Muscle of leg (tissue), 3 donors: ENCODE measurements at regions not wholly inside any gene's neighbourhood (a gene's known extent, or its start where the extent isn't known, plus 50 kb on each side); places are given as distances from the start of the nearest gene placed in this dataset.

Experiments
- DNase-seq: peaks from one replicate; pipeline ENCODE4 v3.0.0; 2013
- H3K27ac ChIP-seq: one replicate; pipeline ENCODE4 v1.5.1; 2013; ENCODE audit warnings: mild to moderate bottlenecking, low read length, control low read depth
- H3K27me3 ChIP-seq: one replicate; pipeline ENCODE4 v1.6.1; 2013; ENCODE audit warnings: low read length; ENCODE audit not compliant: control insufficient read depth, insufficient read depth
- H3K36me3 ChIP-seq: one replicate; pipeline ENCODE4 v1.6.1; 2013; ENCODE audit warnings: low read length; ENCODE audit not compliant: control insufficient read depth, insufficient read depth
- H3K4me1 ChIP-seq: one replicate; pipeline ENCODE4 v1.6.1; 2013; ENCODE audit warnings: low read length; ENCODE audit not compliant: control insufficient read depth, insufficient read depth
- H3K4me3 ChIP-seq: one replicate; pipeline ENCODE4 v1.5.1; 2013; ENCODE audit warnings: low read length, control low read depth
- H3K9me3 ChIP-seq: replicated peaks from 2 replicates; pipeline ENCODE4 v1.6.1; 2013; ENCODE audit warnings: low read depth, low read length; ENCODE audit not compliant: control insufficient read depth
- WGBS: methylation state at CpG from one replicate; pipeline ENCODE4 v1.1.5; 2013; ENCODE audit warnings: missing lambda C conversion rate; ENCODE audit not compliant: insufficient coverage; 5-methylcytosine and 5-hydroxymethylcytosine counted together

GRCh38 chr7:19508124-19508523 is 200.7 kb downstream of the POLR1F start:
- Histone ChIP-seq H3K27me3 (no peaks in the 10 kb centered on the region), H3K4me1 (no peaks in the 10 kb centered on the region), H3K27ac (no peak overlapping the region), H3K9me3 (no peaks in the 10 kb centered on the region), H3K36me3 (no peaks in the 10 kb centered on the region), H3K4me3 (no peak overlapping the region)
- no peak for DNase-seq
- no CpG with 5 or more reads among the region's 2 CpGs for WGBS

DNA sequence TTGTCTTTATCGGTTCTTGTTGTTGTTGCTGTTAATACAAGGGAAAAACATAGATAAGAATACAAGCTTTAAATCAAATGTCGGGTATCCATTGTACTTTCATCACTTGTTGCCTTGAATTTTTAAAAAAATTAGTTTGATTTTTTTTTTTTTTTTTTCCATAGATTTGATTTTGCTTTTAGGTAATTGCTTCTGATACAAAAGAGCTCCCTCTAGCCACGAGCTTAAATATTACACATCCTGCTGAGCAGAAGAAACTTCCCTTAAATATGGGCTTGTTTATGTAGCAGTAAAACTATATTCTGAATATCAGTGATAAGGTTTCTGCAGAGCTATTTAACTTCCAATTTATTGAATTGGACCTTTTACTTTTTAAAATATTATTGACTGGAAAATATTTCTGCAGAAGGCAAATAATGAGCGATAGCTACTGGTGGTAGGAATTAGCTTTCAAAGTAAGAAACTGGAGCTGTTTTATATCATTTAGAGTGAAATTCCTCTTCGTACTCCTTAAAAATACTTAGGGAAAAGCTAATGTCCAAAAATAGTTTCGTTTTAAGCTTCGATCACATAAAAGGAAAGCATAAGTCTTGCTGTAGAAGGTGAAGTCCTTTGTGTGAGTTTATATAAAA is 216.9 kb downstream of the POLR1F start:
- no peaks in the 10 kb centered on the region for H3K4me1 ChIP-seq
- WGBS: no CpG with 5 or more reads among the region's 7 CpGs
- peak; percentile 44 for DNase-seq

DNA sequence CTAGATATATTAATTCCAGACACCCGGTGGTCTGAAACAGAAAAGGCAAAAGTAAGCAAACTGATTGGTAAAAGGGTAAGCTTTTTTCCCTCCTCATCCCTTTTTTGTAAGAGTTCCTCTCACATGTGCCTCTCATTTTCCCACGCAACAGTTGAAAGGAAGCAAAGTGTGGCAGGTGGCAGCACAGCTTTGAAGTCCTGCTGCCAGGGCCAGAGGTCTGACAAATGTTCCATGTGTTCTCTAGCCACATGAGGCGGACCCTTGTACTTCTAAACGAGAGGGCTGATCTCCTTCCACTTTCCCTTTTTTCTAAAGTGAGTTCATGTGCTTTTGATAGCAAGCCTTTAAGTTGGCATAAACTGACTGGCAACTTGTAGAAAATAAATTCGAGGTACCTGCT is 217.5 kb downstream of the POLR1F start:
- H3K4me3 ChIP-seq: no peak overlapping the region
- H3K4me1 ChIP-seq: no peaks in the 10 kb centered on the region
- no peaks in the 10 kb centered on the region for H3K9me3 ChIP-seq
- H3K27ac ChIP-seq: no peak overlapping the region
- no peaks in the 10 kb centered on the region for H3K36me3 ChIP-seq
- no peak for DNase-seq
- WGBS: 60% methylated on average over 2 of the region's 5 CpGs
- no peaks in the 10 kb centered on the region for H3K27me3 ChIP-seq

More for the DNA sequence above, 216.9 kb downstream of the POLR1F start:
- Histone ChIP-seq H3K27me3 (no peaks in the 10 kb centered on the region), H3K4me3 (no peak overlapping the region), H3K9me3 (no peaks in the 10 kb centered on the region), H3K36me3 (no peaks in the 10 kb centered on the region), H3K27ac (no peak overlapping the region)

GRCh38 chr7:19489162-19489820 is 219.5 kb downstream of the POLR1F start:
- no peak for DNase-seq
- WGBS: 76% methylated on average over 2 of the region's 3 CpGs
- Histone ChIP-seq H3K36me3 (no peaks in the 10 kb centered on the region), H3K4me1 (no peaks in the 10 kb centered on the region), H3K4me3 (no peak overlapping the region), H3K27me3 (no peaks in the 10 kb centered on the region), H3K9me3 (no peaks in the 10 kb centered on the region), H3K27ac (no peak overlapping the region)

GRCh38 chr7:19488056-19488455 is 220.8 kb downstream of the POLR1F start:
- H3K4me1 ChIP-seq: no peaks in the 10 kb centered on the region
- no peak overlapping the region for H3K27ac ChIP-seq
- 100% methylated on average over 2 of the region's 2 CpGs for WGBS
- no peaks in the 10 kb centered on the region for H3K36me3 ChIP-seq
- no peak for DNase-seq
- H3K4me3 ChIP-seq: no peak overlapping the region
- H3K27me3 ChIP-seq: no peaks in the 10 kb centered on the region
- H3K9me3 ChIP-seq: no peaks in the 10 kb centered on the region

- WGBS: no CpG with 5 or more reads among the region's 2 CpGs
- H3K27ac ChIP-seq: no peak overlapping the region
- H3K9me3 ChIP-seq: no peaks in the 10 kb centered on the region
- no peaks in the 10 kb centered on the region for H3K27me3 ChIP-seq
- no peaks in the 10 kb centered on the region for H3K36me3 ChIP-seq
- H3K4me3 ChIP-seq: no peak overlapping the region
- no peaks in the 10 kb centered on the region for H3K4me1 ChIP-seq
- DNase-seq: peak; percentile 11
Observed at GRCh38 chr7:19482628-19483027, 226.2 kb downstream of the POLR1F start.

DNA sequence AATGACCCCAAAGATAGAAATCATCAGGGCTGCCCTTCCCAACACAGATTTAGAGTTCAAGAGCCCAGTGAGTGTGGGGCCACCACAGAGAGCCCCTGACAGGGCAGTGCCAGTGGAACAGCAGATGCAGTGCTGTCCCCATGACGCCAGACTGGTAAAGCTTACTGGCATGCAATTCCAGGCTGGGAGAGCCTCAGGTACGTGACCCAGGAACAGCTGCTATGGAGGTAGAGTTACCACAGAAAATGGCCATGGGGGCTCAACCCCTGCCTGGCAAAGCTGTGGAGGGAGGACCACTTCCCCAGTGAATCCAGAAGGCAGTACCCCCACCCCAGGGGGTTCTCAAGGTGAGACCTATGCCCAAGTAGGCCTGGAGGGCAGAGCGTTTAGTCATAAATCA is 228.5 kb downstream of the POLR1F start:
- no peak for DNase-seq
- no peaks in the 10 kb centered on the region for H3K36me3 ChIP-seq
- no peaks in the 10 kb centered on the region for H3K9me3 ChIP-seq
- no peak overlapping the region for H3K4me3 ChIP-seq
- no peaks in the 10 kb centered on the region for H3K4me1 ChIP-seq
- no peaks in the 10 kb centered on the region for H3K27me3 ChIP-seq
- 88% methylated on average over 2 of the region's 3 CpGs for WGBS
- no peak overlapping the region for H3K27ac ChIP-seq

GRCh38 chr7:19470031-19470430 is 238.8 kb downstream of the POLR1F start:
- WGBS: 0% methylated on average over 1 of the region's 3 CpGs

DNA sequence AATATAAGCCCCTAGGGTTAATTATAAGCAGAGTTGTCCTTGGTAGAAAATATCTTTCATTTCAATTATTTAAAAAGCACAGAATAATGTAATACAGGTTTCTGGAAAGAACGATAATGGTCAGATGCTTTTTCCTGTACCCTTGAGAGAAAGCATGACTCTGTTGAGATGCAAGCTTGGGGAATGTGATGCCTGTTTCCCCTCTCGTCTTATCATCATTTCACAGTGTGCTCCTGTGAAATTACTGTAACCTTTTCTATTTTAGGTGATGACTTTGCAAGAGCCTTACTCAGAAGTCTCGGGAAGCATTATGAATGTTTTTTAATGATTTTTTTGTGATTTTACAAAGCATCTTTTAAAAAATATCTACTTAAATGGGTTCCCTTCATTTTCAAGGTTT is 243.0 kb downstream of the POLR1F start:
- Histone ChIP-seq H3K4me1 (no peaks in the 10 kb centered on the region), H3K4me3 (no peak overlapping the region), H3K9me3 (no peaks in the 10 kb centered on the region), H3K36me3 (no peaks in the 10 kb centered on the region), H3K27me3 (no peaks in the 10 kb centered on the region), H3K27ac (no peak overlapping the region)
- WGBS: no CpG with 5 or more reads among the region's 3 CpGs
- no peak for DNase-seq

More at GRCh38 chr7:19470031-19470430, 238.8 kb downstream of the POLR1F start:
- Histone ChIP-seq H3K4me1 (no peaks in the 10 kb centered on the region), H3K27ac (no peak overlapping the region), H3K27me3 (no peaks in the 10 kb centered on the region), H3K9me3 (no peaks in the 10 kb centered on the region), H3K4me3 (no peak overlapping the region), H3K36me3 (no peaks in the 10 kb centered on the region)
- DNase-seq: peak; percentile 61

DNA sequence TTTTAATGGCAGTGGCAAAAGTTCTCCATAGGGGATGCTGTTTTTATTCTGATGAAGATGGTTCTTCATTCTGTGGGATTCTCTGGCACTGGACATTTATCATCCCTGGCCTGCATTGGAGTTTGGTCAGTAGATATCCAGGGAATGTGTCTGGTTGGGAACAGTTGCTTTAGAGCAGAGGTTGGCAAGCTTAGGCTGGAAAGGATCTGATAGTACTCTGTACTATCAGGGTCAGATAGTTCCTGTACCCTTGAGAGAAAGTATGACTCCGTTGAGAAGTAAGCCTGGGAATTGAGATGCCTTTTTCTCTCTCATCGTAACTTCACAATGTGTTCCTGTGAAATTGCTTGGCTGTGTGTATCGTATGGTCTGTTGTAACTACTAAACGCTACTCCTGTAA is 244.1 kb downstream of the POLR1F start:
- no peak overlapping the region for H3K4me3 ChIP-seq
- H3K27me3 ChIP-seq: no peaks in the 10 kb centered on the region
- no peak overlapping the region for H3K27ac ChIP-seq
- DNase-seq: no peak
- no peaks in the 10 kb centered on the region for H3K36me3 ChIP-seq
- H3K4me1 ChIP-seq: no peaks in the 10 kb centered on the region
- no peaks in the 10 kb centered on the region for H3K9me3 ChIP-seq
- no CpG with 5 or more reads among the region's 4 CpGs for WGBS
